ENCODE measurements at regions not wholly inside any gene's neighbourhood (a gene's known extent, or its start where the extent isn't known, plus 50 kb on each side); places are given as distances from the start of the nearest gene placed in this dataset.

GRCh38 chr2:198571393-198571792 is 767.0 kb downstream of the PLCL1 start:
- TF ChIP-seq CTCF (IDR thresholded peaks at IDR 0.05) (no peak), ZFX (IDR thresholded peaks at IDR 0.05; ENCODE audit: borderline replicate concordance) (no peak)
- no peak overlapping the region for H3K27ac ChIP-seq

- H3K27ac ChIP-seq: no peak overlapping the region
- TF ChIP-seq CTCF (IDR thresholded peaks at IDR 0.05) (no peak), ZFX (IDR thresholded peaks at IDR 0.05; ENCODE audit: borderline replicate concordance) (no peak)
Measured at GRCh38 chr2:198558176-198558575, 753.8 kb downstream of the PLCL1 start.

GRCh38 chr2:198546122-198546521 is 741.7 kb downstream of the PLCL1 start:
- H3K27ac ChIP-seq: no peak overlapping the region
- TF ChIP-seq CTCF (IDR thresholded peaks at IDR 0.05) (no peak), ZFX (IDR thresholded peaks at IDR 0.05; ENCODE audit: borderline replicate concordance) (no peak)

- TF ChIP-seq ZFX (IDR thresholded peaks at IDR 0.05; ENCODE audit: borderline replicate concordance): no peak
- no peak for TF ChIP-seq CTCF (IDR thresholded peaks at IDR 0.05)
- no peak overlapping the region for H3K27ac ChIP-seq
Measured at GRCh38 chr2:198545411-198545810, 741.0 kb downstream of the PLCL1 start.

- TF ChIP-seq CTCF (IDR thresholded peaks at IDR 0.05): no peak
- no peak for TF ChIP-seq ZFX (IDR thresholded peaks at IDR 0.05; ENCODE audit: borderline replicate concordance)
- H3K27ac ChIP-seq: no peak overlapping the region
Measured at GRCh38 chr2:198544461-198544860, 740.1 kb downstream of the PLCL1 start.

- no peak overlapping the region for H3K27ac ChIP-seq
- TF ChIP-seq ZFX (IDR thresholded peaks at IDR 0.05; ENCODE audit: borderline replicate concordance) (no peak), CTCF (IDR thresholded peaks at IDR 0.05) (no peak)
Measured at GRCh38 chr2:198534756-198535155, 730.4 kb downstream of the PLCL1 start.

- H3K27ac ChIP-seq: no peak overlapping the region
- TF ChIP-seq CTCF (IDR thresholded peaks at IDR 0.05) (no peak), ZFX (IDR thresholded peaks at IDR 0.05; ENCODE audit: borderline replicate concordance) (no peak)
Measured at GRCh38 chr2:198525211-198525969, 721.0 kb downstream of the PLCL1 start.

Data from 22Rv1 (cell line).